ACC112 (cell line): ENCODE measurements at regions not wholly inside any gene's neighbourhood (a gene's known extent, or its start where the extent isn't known, plus 50 kb on each side); places are given as distances from the start of the nearest gene placed in this dataset.

ENCODE experiments used
- H2AFZ ChIP-seq: fragments of 200-600 bp; sonication (generic); one replicate; pipeline ENCODE4 v1.6.0; 2017; ENCODE audit warnings: antibody characterized with exemption, low read length; ENCODE audit not compliant: unreplicated experiment
- H3K27ac ChIP-seq: fragments of 200-600 bp; sonication (generic); 2 replicates; pipeline ENCODE4 v1.5.1; 2014; ENCODE audit warnings: low read depth, mild to moderate bottlenecking, antibody characterized with exemption, low read length, moderate library complexity
- H3K27me3 ChIP-seq: fragments of 200-600 bp; sonication (generic); 2 replicates; pipeline ENCODE4 v1.6.1; 2014; ENCODE audit warnings: mild to moderate bottlenecking, antibody characterized with exemption, low read length, moderate library complexity, mixed read lengths; ENCODE audit not compliant: insufficient read depth
- H3K36me3 ChIP-seq: fragments of 200-600 bp; sonication (generic); 2 replicates; pipeline ENCODE4 v1.6.1; 2016; ENCODE audit warnings: mild to moderate bottlenecking, antibody characterized with exemption, low read length, moderate library complexity, mixed read lengths; ENCODE audit not compliant: insufficient read depth
- H3K4me1 ChIP-seq: fragments of 200-600 bp; sonication (generic); one replicate; pipeline ENCODE4 v1.6.1; 2016; ENCODE audit warnings: low read length, mixed read lengths; ENCODE audit not compliant: insufficient read depth, unreplicated experiment, control insufficient read depth
- H3K4me3 ChIP-seq: fragments of 200-600 bp; sonication (generic); 2 replicates; pipeline ENCODE4 v1.5.1; 2014; ENCODE audit warnings: mild to moderate bottlenecking, low read depth, low read length
- H3K79me2 ChIP-seq: fragments of 200-600 bp; sonication (generic); one replicate; pipeline ENCODE4 v1.6.0; 2016; ENCODE audit warnings: low read length; ENCODE audit not compliant: control insufficient read depth, unreplicated experiment, insufficient read depth

- no peak overlapping the region for H2AFZ ChIP-seq
- no peaks in the 10 kb centered on the region for H3K27me3 ChIP-seq
- H3K4me1 ChIP-seq: no peaks in the 10 kb centered on the region
- H3K4me3 ChIP-seq: no peak overlapping the region
- H3K27ac ChIP-seq: no peak overlapping the region
- H3K79me2 ChIP-seq: no peaks in the 10 kb centered on the region
- no peaks in the 10 kb centered on the region for H3K36me3 ChIP-seq
Measured at GRCh38 chr6:14646371-14646770, 528.8 kb downstream of the CD83 start.

- Histone ChIP-seq H3K4me3 (no peak overlapping the region), H3K79me2 (no peaks in the 10 kb centered on the region), H3K4me1 (no peaks in the 10 kb centered on the region), H3K36me3 (no peaks in the 10 kb centered on the region), H3K27me3 (no peaks in the 10 kb centered on the region), H2AFZ (no peak overlapping the region), H3K27ac (no peak overlapping the region)
Measured at GRCh38 chr6:14647357-14647756, 529.8 kb downstream of the CD83 start.

GRCh38 chr6:14652536-14652935 lies 535.0 kb downstream of the CD83 start:
- H3K27me3 ChIP-seq: no peaks in the 10 kb centered on the region
- H3K4me1 ChIP-seq: no peaks in the 10 kb centered on the region
- no peak overlapping the region for H3K4me3 ChIP-seq
- H2AFZ ChIP-seq: no peak overlapping the region
- H3K27ac ChIP-seq: no peak overlapping the region
- H3K79me2 ChIP-seq: no peaks in the 10 kb centered on the region
- H3K36me3 ChIP-seq: no peaks in the 10 kb centered on the region

- Histone ChIP-seq H3K36me3 (no peaks in the 10 kb centered on the region), H3K4me3 (no peak overlapping the region), H3K4me1 (no peaks in the 10 kb centered on the region), H3K27ac (no peak overlapping the region), H2AFZ (no peak overlapping the region), H3K27me3 (no peaks in the 10 kb centered on the region), H3K79me2 (no peaks in the 10 kb centered on the region)
Measured at GRCh38 chr6:14655201-14656061, 537.9 kb downstream of the CD83 start.

- H3K79me2 ChIP-seq: no peaks in the 10 kb centered on the region
- H3K27ac ChIP-seq: no peak overlapping the region
- no peaks in the 10 kb centered on the region for H3K36me3 ChIP-seq
- peaks cover 3% of the 10 kb centered on the region for H3K4me1 ChIP-seq
- no peaks in the 10 kb centered on the region for H3K27me3 ChIP-seq
- H2AFZ ChIP-seq: no peak overlapping the region
- no peak overlapping the region for H3K4me3 ChIP-seq
Measured at GRCh38 chr6:14656078-14656521, 538.5 kb downstream of the CD83 start.

- no peaks in the 10 kb centered on the region for H3K79me2 ChIP-seq
- no peak overlapping the region for H3K27ac ChIP-seq
- no peak overlapping the region for H3K4me3 ChIP-seq
- no peaks in the 10 kb centered on the region for H3K27me3 ChIP-seq
- H3K4me1 ChIP-seq: peaks cover 6% of the 10 kb centered on the region
- H2AFZ ChIP-seq: no peak overlapping the region
- no peaks in the 10 kb centered on the region for H3K36me3 ChIP-seq
Measured at GRCh38 chr6:14656649-14657048, 539.1 kb downstream of the CD83 start.

GRCh38 chr6:14658030-14658429 lies 540.5 kb downstream of the CD83 start:
- Histone ChIP-seq H3K27me3 (no peaks in the 10 kb centered on the region), H2AFZ (no peak overlapping the region), H3K27ac (no peak overlapping the region), H3K4me3 (no peak overlapping the region), H3K36me3 (no peaks in the 10 kb centered on the region), H3K4me1 (peaks cover 6% of the 10 kb centered on the region), H3K79me2 (no peaks in the 10 kb centered on the region)

GRCh38 chr6:14658886-14659561 lies 541.5 kb downstream of the CD83 start:
- no peak overlapping the region for H3K4me3 ChIP-seq
- H3K36me3 ChIP-seq: no peaks in the 10 kb centered on the region
- peaks cover 6% of the 10 kb centered on the region for H3K4me1 ChIP-seq
- no peak overlapping the region for H2AFZ ChIP-seq
- no peak overlapping the region for H3K27ac ChIP-seq
- H3K79me2 ChIP-seq: no peaks in the 10 kb centered on the region
- H3K27me3 ChIP-seq: no peaks in the 10 kb centered on the region

GRCh38 chr6:14659841-14660240 lies 542.3 kb downstream of the CD83 start:
- H3K4me3 ChIP-seq: no peak overlapping the region
- H3K79me2 ChIP-seq: no peaks in the 10 kb centered on the region
- no peak overlapping the region for H2AFZ ChIP-seq
- H3K4me1 ChIP-seq: peaks cover 12% of the 10 kb centered on the region
- no peaks in the 10 kb centered on the region for H3K27me3 ChIP-seq
- H3K27ac ChIP-seq: no peak overlapping the region
- H3K36me3 ChIP-seq: no peaks in the 10 kb centered on the region

- no peaks in the 10 kb centered on the region for H3K27me3 ChIP-seq
- no peak overlapping the region for H3K27ac ChIP-seq
- H3K4me3 ChIP-seq: no peak overlapping the region
- peak overlapping the region; percentile 71 for H2AFZ ChIP-seq
- no peaks in the 10 kb centered on the region for H3K79me2 ChIP-seq
- H3K36me3 ChIP-seq: no peaks in the 10 kb centered on the region
- peaks cover 20% of the 10 kb centered on the region for H3K4me1 ChIP-seq
Measured at GRCh38 chr6:14660806-14661579, 543.4 kb downstream of the CD83 start.
